ENCODE measurements at regions not wholly inside any gene's neighbourhood (a gene's known extent, or its start where the extent isn't known, plus 50 kb on each side); places are given as distances from the start of the nearest gene placed in this dataset.

DNA sequence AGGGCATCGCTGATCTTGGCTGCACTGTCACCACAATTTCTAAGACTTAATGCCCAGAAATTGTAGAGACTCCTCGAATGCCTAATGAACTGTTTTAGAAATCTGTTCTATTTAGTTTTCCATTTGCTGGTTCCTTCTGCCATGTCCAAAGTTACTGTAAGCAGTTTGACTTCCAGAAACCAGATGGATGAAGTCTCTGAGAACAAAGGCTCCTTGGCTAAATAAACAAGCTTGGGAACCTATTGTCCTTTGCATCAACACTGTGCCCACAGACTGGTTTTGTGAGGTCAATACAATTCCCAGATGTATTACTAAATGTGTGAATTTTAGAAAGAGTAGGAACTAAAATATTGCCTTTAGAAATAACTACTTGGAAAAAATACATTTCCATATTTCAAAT, 600.2 kb downstream of the NYAP2 start:
- Histone ChIP-seq H3K27me3 (no peaks in the 10 kb centered on the region), H3K27ac (no peak overlapping the region), H3K9me3 (no peaks in the 10 kb centered on the region), H3K4me1 (no peaks in the 10 kb centered on the region), H3K36me3 (no peaks in the 10 kb centered on the region), H3K4me3 (no peak overlapping the region)
- DNase-seq (no peak), ATAC-seq (no peak)
- intact Hi-C loops (cut with DNase I), result no loop called here
- WGBS (ENCODE audit: insufficient coverage, low coverage, low lambda C conversion rate, missing lambda C conversion rate), result 55% methylated on average over 2 of the region's 2 CpGs
- TF ChIP-seq, protein P1, sequence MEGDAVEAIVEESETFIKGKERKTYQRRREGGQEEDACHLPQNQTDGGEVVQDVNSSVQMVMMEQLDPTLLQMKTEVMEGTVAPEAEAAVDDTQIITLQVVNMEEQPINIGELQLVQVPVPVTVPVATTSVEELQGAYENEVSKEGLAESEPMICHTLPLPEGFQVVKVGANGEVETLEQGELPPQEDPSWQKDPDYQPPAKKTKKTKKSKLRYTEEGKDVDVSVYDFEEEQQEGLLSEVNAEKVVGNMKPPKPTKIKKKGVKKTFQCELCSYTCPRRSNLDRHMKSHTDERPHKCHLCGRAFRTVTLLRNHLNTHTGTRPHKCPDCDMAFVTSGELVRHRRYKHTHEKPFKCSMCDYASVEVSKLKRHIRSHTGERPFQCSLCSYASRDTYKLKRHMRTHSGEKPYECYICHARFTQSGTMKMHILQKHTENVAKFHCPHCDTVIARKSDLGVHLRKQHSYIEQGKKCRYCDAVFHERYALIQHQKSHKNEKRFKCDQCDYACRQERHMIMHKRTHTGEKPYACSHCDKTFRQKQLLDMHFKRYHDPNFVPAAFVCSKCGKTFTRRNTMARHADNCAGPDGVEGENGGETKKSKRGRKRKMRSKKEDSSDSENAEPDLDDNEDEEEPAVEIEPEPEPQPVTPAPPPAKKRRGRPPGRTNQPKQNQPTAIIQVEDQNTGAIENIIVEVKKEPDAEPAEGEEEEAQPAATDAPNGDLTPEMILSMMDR (IDR thresholded peaks at IDR 0.05), result no peak
- TF ChIP-seq POLR2A (IDR thresholded peaks at IDR 0.05), result no peak

DNA sequence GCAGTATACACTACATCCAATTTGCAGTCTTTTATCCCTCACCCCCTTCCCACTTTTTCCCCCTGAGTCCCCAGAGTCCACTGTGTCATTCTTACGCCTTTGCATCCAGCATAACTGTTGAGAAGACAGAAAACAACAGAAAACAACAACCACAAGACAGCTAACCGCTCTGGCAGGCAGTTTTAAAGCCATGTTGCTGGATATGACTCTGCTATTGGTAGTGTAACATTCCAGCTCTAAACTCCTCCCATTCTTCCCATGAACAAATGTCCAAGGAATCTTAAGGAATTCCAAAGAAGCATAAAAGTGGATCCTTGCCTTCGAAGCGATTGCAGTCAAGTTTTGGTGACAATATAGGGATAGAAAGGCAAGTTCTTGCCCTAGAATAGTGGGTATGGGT, 599.1 kb downstream of the NYAP2 start:
- WGBS (ENCODE audit: insufficient coverage, low coverage, low lambda C conversion rate, missing lambda C conversion rate), result 48% methylated on average over 3 of the region's 4 CpGs
- H3K27ac ChIP-seq, result no peak overlapping the region
- H3K4me1 ChIP-seq, result no peaks in the 10 kb centered on the region
- TF ChIP-seq, protein P1 (IDR thresholded peaks at IDR 0.05), result no peak
- no peak for TF ChIP-seq POLR2A (IDR thresholded peaks at IDR 0.05)
- ATAC-seq (no peak), DNase-seq (no peak)
- no peaks in the 10 kb centered on the region for H3K9me3 ChIP-seq
- no peaks in the 10 kb centered on the region for H3K36me3 ChIP-seq
- intact Hi-C loops (cut with DNase I), result no loop called here
- H3K4me3 ChIP-seq, result no peak overlapping the region
- H3K27me3 ChIP-seq, result no peaks in the 10 kb centered on the region

DNA sequence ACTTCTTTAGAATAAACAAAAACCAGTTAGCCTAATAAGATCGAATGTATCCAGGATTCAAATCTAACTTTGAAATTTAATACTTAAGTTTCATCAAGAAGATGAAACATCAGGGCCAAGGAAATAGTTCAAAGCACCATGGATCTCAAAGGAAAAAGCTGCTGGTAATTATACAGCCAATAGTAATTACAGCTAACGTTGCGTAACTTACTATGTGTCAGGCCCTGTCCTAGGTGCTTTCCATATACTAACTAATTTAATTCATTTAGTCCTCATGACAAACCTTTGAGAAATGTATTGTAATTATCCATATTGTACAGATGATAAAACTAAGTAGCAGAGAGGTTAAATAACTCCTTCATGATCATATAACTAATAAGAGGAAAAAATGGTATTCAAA, 598.6 kb downstream of the NYAP2 start:
- no peak overlapping the region for H3K27ac ChIP-seq
- TF ChIP-seq, protein P1 (IDR thresholded peaks at IDR 0.05), result no peak
- TF ChIP-seq POLR2A (IDR thresholded peaks at IDR 0.05), result no peak
- no peak for DNase-seq
- intact Hi-C loops (cut with DNase I), result no loop called here
- no peak overlapping the region for H3K4me3 ChIP-seq
- H3K27me3 ChIP-seq, result no peaks in the 10 kb centered on the region
- 77% methylated on average over 3 of the region's 3 CpGs for WGBS (ENCODE audit: insufficient coverage, low coverage, low lambda C conversion rate, missing lambda C conversion rate)
- no peaks in the 10 kb centered on the region for H3K4me1 ChIP-seq
- H3K36me3 ChIP-seq, result no peaks in the 10 kb centered on the region
- H3K9me3 ChIP-seq, result no peaks in the 10 kb centered on the region
- ATAC-seq, result no peak

DNA sequence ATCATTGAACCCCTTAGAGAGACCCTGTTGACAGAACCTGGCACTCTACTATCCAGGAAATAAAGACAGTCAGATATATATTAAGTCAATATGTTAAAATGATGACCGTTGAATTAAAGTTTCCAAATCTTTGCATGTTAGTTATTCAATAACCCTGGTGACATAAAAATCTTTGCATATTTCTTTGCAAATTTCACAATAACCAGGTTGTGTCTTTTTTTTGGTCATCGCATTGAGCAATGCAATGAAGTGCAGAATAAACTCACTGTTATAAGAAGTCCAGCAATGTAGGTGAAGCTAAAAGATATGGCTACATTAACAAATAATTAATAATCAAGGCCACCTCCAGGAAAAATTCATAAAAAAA, 596.9 kb downstream of the NYAP2 start:
- no peak for ATAC-seq
- H3K36me3 ChIP-seq, result no peaks in the 10 kb centered on the region
- DNase-seq, result no peak
- 56% methylated on average over 2 of the region's 2 CpGs for WGBS (ENCODE audit: insufficient coverage, low coverage, low lambda C conversion rate, missing lambda C conversion rate)
- no peak overlapping the region for H3K27ac ChIP-seq
- H3K27me3 ChIP-seq, result no peaks in the 10 kb centered on the region
- TF ChIP-seq, protein P1 (IDR thresholded peaks at IDR 0.05), result no peak
- TF ChIP-seq POLR2A (IDR thresholded peaks at IDR 0.05), result no peak
- no peak overlapping the region for H3K4me3 ChIP-seq
- H3K9me3 ChIP-seq, result no peaks in the 10 kb centered on the region
- intact Hi-C loops (cut with DNase I), result no loop called here
- no peaks in the 10 kb centered on the region for H3K4me1 ChIP-seq

DNA sequence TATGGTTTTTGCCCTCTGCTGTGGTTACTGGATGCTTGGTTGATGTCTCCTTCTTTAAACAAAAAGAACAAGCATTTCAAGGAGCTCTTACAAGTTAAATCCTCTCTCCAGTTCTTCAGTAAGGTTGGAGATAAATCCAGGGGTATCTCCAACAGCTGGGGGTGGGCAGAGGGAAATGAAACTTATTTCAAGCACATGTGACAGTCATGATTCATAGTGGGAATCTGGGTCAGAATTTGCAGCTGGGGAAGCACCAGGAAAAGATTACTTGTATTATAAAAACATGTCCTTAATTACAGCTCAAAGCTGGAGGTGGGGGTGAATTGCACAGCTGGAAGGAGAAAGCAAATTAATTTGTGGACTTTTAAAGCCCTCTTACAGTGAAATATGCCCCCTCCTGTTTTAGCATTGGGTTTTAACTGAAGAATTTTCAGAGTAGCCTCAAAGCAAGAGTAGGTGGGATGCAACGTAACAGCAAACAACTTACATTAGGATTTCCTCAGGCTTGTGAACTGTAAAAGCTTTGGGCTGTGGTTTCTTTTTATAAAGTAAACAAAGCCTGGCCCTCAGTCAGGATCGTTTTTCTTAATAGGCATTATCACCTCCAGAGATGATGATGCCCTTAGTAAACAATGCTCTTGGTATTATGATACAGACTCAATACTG, 596.4 kb downstream of the NYAP2 start:
- no peaks in the 10 kb centered on the region for H3K9me3 ChIP-seq
- ATAC-seq, result no peak
- H3K36me3 ChIP-seq, result no peaks in the 10 kb centered on the region
- no peak overlapping the region for H3K4me3 ChIP-seq
- no peak overlapping the region for H3K27ac ChIP-seq
- WGBS (ENCODE audit: insufficient coverage, low coverage, low lambda C conversion rate, missing lambda C conversion rate), result 47% methylated on average over 2 of the region's 2 CpGs
- H3K4me1 ChIP-seq, result no peaks in the 10 kb centered on the region
- TF ChIP-seq POLR2A (IDR thresholded peaks at IDR 0.05), result no peak
- TF ChIP-seq, protein P1 (IDR thresholded peaks at IDR 0.05), result no peak
- H3K27me3 ChIP-seq, result no peaks in the 10 kb centered on the region
- DNase-seq, result no peak
- intact Hi-C loops (cut with DNase I), result no loop called here
